Neuron (in vitro differentiated cells): ENCODE measurements at regions not wholly inside any gene's neighbourhood (a gene's known extent, or its start where the extent isn't known, plus 50 kb on each side); places are given as distances from the start of the nearest gene placed in this dataset.

ENCODE experiments used
- H2AFZ ChIP-seq: one replicate; pipeline ENCODE4 v1.6.1; 2013; ENCODE audit warnings: low read depth, mild to moderate bottlenecking, inconsistent platforms, low read length, moderate library complexity
- H3K27me3 ChIP-seq: one replicate; pipeline ENCODE4 v1.6.1; 2013; ENCODE audit warnings: low read length; ENCODE audit not compliant: insufficient read depth
- H3K36me3 ChIP-seq: one replicate; pipeline ENCODE4 v1.6.1; 2013; ENCODE audit warnings: low read length; ENCODE audit not compliant: insufficient read depth
- H3K4me1 ChIP-seq: one replicate; pipeline ENCODE4 v1.6.1; 2013; ENCODE audit warnings: low read length; ENCODE audit not compliant: insufficient read depth
- H3K4me3 ChIP-seq: 2 replicates; pipeline ENCODE4 v1.5.1; 2013; ENCODE audit warnings: mild to moderate bottlenecking, low read length, moderate library complexity
- H3K9me3 ChIP-seq: one replicate; pipeline ENCODE4 v1.6.1; 2013; ENCODE audit warnings: low read length

DNA sequence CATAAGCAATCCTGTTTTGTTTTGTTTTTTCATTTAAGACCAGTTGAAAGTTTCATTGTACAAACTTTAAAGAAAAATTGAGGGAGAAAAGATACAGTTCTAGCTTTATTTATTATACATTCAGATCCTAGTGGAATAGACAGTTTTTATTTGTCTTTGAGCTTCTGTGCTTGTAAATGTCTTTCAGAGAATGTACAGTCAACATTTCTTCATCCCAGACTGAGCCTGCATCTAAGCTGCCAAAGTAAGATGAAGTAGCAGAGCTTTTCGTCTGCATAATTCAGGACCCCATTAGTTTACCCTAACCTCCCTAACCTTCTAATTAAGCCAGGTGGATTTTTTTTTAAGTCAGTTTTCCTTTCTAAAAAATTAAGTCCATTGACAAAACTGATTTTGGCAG is 516.7 kb upstream of the HTR2A start:
- no peaks in the 10 kb centered on the region for H3K4me1 ChIP-seq
- no peaks in the 10 kb centered on the region for H3K9me3 ChIP-seq
- no peaks in the 10 kb centered on the region for H3K36me3 ChIP-seq
- no peak overlapping the region for H3K4me3 ChIP-seq
- no peaks in the 10 kb centered on the region for H3K27me3 ChIP-seq
- no peak overlapping the region for H2AFZ ChIP-seq

DNA sequence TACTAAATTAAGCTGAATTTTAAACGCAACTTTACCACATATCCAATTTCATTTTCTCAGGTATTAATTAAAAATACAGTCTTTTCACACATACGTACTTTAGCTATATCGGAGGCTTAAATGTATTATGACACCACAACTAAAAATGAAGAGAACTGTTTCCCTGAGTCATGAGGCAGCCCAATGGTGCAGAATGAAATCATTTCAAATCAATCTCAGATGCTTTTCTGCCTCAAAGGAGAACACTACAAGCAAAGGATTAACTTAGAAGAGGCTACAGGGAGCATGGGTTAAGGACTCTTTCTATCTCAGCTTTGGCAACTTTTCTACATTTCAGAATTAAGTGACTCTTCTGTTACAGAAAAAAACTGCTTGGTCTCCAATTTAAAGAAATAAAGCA is 516.3 kb upstream of the HTR2A start:
- H3K27me3 ChIP-seq: no peaks in the 10 kb centered on the region
- no peaks in the 10 kb centered on the region for H3K9me3 ChIP-seq
- no peaks in the 10 kb centered on the region for H3K4me1 ChIP-seq
- H2AFZ ChIP-seq: no peak overlapping the region
- H3K36me3 ChIP-seq: no peaks in the 10 kb centered on the region
- no peak overlapping the region for H3K4me3 ChIP-seq

DNA sequence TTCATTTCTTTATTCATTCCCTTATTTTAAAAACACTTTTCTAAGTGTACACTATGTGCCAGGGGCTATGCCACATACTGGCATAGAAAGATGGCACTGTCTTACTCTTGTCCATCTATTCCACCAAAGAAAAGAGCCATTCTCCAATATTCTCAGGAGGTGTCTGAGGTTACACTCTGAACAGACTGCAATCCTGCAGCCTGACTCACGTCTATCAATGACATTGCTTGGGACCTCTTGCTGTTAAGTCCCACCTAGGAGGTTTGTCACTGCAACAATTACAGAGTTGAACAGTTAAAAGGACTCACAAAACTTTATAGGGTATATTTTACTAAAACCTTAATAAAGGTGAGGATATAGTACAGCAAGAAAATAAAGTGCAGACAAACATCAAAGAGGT is 512.9 kb upstream of the HTR2A start:
- no peaks in the 10 kb centered on the region for H3K9me3 ChIP-seq
- H3K4me1 ChIP-seq: no peaks in the 10 kb centered on the region
- H3K4me3 ChIP-seq: no peak overlapping the region
- no peaks in the 10 kb centered on the region for H3K36me3 ChIP-seq
- no peak overlapping the region for H2AFZ ChIP-seq
- no peaks in the 10 kb centered on the region for H3K27me3 ChIP-seq

DNA sequence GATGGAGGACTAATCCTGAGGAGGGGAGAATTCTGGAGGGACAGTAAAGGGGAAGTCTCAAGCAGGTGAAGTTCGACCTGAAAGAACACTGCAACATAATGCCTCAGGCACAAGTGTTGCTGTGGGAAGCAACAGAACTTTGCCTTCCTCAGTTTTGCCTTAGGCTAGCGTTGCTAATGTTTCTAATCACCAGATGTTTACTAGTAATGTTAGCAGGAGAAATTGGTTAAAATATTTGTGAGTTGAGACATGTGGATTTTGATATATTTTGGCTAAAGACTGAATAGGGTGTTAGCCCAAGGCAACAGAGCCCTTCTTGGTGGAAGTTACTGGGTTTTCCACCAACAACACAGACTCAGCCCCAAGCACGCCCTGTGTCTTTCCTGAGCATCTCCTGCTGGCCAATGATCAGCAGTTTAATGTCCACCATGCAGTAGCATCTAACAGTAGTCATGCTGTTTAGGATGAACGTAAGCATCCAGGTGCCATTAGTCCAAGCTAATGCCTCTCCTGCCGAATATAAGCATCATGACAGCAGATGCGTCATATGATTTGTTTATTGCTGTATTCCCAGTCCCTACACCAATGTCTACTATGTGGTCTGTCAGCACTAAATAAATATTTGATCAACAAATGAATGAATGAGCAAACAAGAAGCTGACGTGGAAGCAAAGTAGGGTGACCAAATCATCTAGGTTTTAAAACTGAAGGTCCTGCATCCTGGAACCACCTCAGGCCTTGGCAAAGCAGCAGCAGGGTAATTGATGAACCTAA is 511.9 kb upstream of the HTR2A start:
- Histone ChIP-seq H3K4me3 (no peak overlapping the region), H3K27me3 (no peaks in the 10 kb centered on the region), H3K9me3 (no peaks in the 10 kb centered on the region), H3K4me1 (no peaks in the 10 kb centered on the region), H3K36me3 (no peaks in the 10 kb centered on the region), H2AFZ (no peak overlapping the region)

DNA sequence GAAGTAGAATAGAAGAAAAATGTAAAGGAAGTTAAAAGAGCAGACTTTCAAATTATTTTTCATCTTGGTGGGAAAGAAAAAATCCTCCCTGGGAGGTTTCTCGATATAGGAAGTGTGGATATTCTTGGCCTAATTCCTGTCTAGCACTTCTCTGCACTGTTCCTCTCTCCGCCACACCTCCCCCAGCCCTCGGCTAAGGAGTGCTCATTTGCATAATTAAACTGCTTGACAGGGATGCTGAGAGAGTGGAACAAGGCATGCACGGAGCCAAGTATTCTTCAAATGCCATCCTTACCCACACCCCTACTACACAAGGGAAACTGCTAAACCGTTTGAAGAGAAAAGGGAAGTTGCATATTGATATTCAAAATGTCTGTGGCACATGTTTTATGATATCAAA is 511.0 kb upstream of the HTR2A start:
- H2AFZ ChIP-seq: no peak overlapping the region
- no peaks in the 10 kb centered on the region for H3K27me3 ChIP-seq
- no peaks in the 10 kb centered on the region for H3K4me1 ChIP-seq
- H3K4me3 ChIP-seq: no peak overlapping the region
- H3K36me3 ChIP-seq: no peaks in the 10 kb centered on the region
- no peaks in the 10 kb centered on the region for H3K9me3 ChIP-seq

DNA sequence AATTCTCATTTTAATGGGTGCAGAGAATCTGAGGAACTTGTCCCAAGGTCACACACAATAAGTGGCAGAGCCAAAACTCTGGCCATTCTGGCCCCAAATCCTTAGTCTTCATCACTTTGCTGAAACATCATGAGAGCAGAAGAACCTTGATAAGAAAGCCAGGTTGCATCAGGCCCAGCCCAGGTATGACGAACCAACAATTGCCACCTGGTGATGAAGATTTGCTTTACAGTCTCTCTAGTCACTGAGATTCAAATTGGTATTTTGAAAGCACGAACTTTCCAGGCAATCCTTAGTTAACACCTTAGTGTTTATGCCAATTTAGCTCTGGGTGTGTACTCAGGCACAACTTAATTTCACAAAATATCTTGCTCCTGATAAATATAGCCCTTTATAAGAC is 502.7 kb upstream of the HTR2A start:
- Histone ChIP-seq H3K4me3 (no peak overlapping the region), H3K36me3 (no peaks in the 10 kb centered on the region), H3K9me3 (no peaks in the 10 kb centered on the region), H3K27me3 (no peaks in the 10 kb centered on the region), H2AFZ (no peak overlapping the region), H3K4me1 (no peaks in the 10 kb centered on the region)

- Histone ChIP-seq H3K4me1 (no peaks in the 10 kb centered on the region), H3K4me3 (no peak overlapping the region), H3K9me3 (no peaks in the 10 kb centered on the region), H3K36me3 (no peaks in the 10 kb centered on the region), H3K27me3 (no peaks in the 10 kb centered on the region), H2AFZ (no peak overlapping the region)
Measured at GRCh38 chr13:47397739-47398138, 500.9 kb upstream of the HTR2A start.

GRCh38 chr13:47396915-47397314 is 500.1 kb upstream of the HTR2A start:
- no peaks in the 10 kb centered on the region for H3K9me3 ChIP-seq
- no peaks in the 10 kb centered on the region for H3K4me1 ChIP-seq

GRCh38 chr13:47374741-47375140 is 477.9 kb upstream of the HTR2A start:
- Histone ChIP-seq H3K4me3 (no peak overlapping the region), H3K4me1 (no peaks in the 10 kb centered on the region), H2AFZ (no peak overlapping the region), H3K9me3 (no peaks in the 10 kb centered on the region), H3K36me3 (no peaks in the 10 kb centered on the region), H3K27me3 (no peaks in the 10 kb centered on the region)

More at GRCh38 chr13:47396915-47397314, 500.1 kb upstream of the HTR2A start:
- no peak overlapping the region for H2AFZ ChIP-seq
- no peaks in the 10 kb centered on the region for H3K36me3 ChIP-seq
- no peaks in the 10 kb centered on the region for H3K27me3 ChIP-seq
- H3K4me3 ChIP-seq: no peak overlapping the region

DNA sequence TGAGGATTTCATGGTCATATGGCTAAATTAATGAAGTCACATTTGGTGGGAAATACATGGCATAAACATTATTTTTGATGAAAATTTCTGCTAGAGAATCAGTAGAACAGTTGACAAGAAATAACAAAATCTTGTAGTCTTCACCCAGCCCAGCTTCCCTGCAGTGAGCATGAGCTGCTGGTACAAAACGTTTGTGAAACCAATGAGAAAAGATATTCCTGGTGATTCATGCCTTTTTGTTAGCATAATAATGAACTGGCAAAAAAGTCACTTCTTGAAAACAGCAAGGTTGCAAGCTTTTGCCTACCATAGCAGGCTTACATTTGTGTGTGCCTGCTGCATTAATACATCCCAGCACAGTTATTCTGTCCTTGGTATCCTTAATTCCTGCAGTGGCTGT is 475.9 kb upstream of the HTR2A start:
- Histone ChIP-seq H3K4me3 (no peak overlapping the region), H2AFZ (no peak overlapping the region), H3K9me3 (no peaks in the 10 kb centered on the region), H3K36me3 (no peaks in the 10 kb centered on the region), H3K4me1 (no peaks in the 10 kb centered on the region), H3K27me3 (no peaks in the 10 kb centered on the region)

- Histone ChIP-seq H3K4me1 (no peaks in the 10 kb centered on the region), H3K36me3 (no peaks in the 10 kb centered on the region), H2AFZ (no peak overlapping the region), H3K4me3 (no peak overlapping the region), H3K9me3 (no peaks in the 10 kb centered on the region), H3K27me3 (no peaks in the 10 kb centered on the region)
Measured at GRCh38 chr13:47351798-47352197, 454.9 kb upstream of the HTR2A start.

- no peak overlapping the region for H3K4me3 ChIP-seq
- H2AFZ ChIP-seq: no peak overlapping the region
- H3K36me3 ChIP-seq: no peaks in the 10 kb centered on the region
- H3K4me1 ChIP-seq: no peaks in the 10 kb centered on the region
- no peaks in the 10 kb centered on the region for H3K9me3 ChIP-seq
- no peaks in the 10 kb centered on the region for H3K27me3 ChIP-seq
Measured at GRCh38 chr13:47350334-47351124, 453.7 kb upstream of the HTR2A start.

- Histone ChIP-seq H3K36me3 (no peaks in the 10 kb centered on the region), H3K4me1 (no peaks in the 10 kb centered on the region), H3K4me3 (no peak overlapping the region), H2AFZ (no peak overlapping the region), H3K27me3 (no peaks in the 10 kb centered on the region), H3K9me3 (no peaks in the 10 kb centered on the region)
Measured at GRCh38 chr13:47349211-47349610, 452.4 kb upstream of the HTR2A start.
